ENCODE measurements at regions not wholly inside any gene's neighbourhood (a gene's known extent, or its start where the extent isn't known, plus 50 kb on each side); places are given as distances from the start of the nearest gene placed in this dataset.

GRCh38 chr16:86037999-86038925 is 139.3 kb downstream of the IRF8 start:
- peaks cover 8% of the 10 kb centered on the region for H3K4me1 Mint-ChIP-seq
- H3K27me3 Mint-ChIP-seq, result peaks cover 34% of the 10 kb centered on the region
- no peak for ATAC-seq

GRCh38 chr16:86038926-86039310 is 140.0 kb downstream of the IRF8 start:
- H3K9me3 Mint-ChIP-seq, result no peaks in the 10 kb centered on the region
- ATAC-seq, result peak; percentile 58
- peak in 1 of 2 donors; percentile 15 for DNase-seq
- H3K27ac Mint-ChIP-seq, result no peak overlapping the region
- H3K27me3 Mint-ChIP-seq, result peaks cover 34% of the 10 kb centered on the region
- peaks cover 8% of the 10 kb centered on the region for H3K4me1 Mint-ChIP-seq
- H3K4me3 Mint-ChIP-seq, result no peak overlapping the region

More at GRCh38 chr16:86037999-86038925, 139.3 kb downstream of the IRF8 start:
- H3K4me3 Mint-ChIP-seq, result no peak overlapping the region
- DNase-seq, result no peak
- no peak overlapping the region for H3K27ac Mint-ChIP-seq
- no peaks in the 10 kb centered on the region for H3K9me3 Mint-ChIP-seq

DNA sequence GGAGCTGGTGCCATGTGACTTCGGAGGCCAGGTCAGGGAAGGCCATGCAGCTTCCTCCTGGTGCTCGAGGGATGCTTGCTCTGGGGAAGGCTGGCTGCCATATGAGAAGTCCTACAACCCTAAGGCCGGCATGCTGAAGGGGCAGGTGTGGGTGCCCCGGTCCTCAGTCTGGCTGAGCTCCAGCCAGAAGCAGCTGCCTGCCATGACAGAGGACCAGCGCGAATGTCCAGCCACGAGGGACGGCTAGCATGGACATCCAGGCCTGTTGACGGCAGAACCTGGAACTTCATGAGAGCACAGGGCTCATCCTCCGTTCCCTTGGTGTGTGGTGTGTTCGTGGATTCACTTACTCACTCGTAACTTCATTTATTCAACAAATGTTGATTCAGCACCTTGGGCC is 140.6 kb downstream of the IRF8 start:
- no peak for DNase-seq
- Mint-ChIP-seq H3K27me3 (peaks cover 38% of the 10 kb centered on the region), H3K27ac (no peak overlapping the region), H3K9me3 (no peaks in the 10 kb centered on the region), H3K4me3 (no peak overlapping the region), H3K4me1 (peaks cover 14% of the 10 kb centered on the region)
- ATAC-seq, result no peak

- peaks cover 38% of the 10 kb centered on the region for H3K27me3 Mint-ChIP-seq
- H3K27ac Mint-ChIP-seq, result no peak overlapping the region
- H3K9me3 Mint-ChIP-seq, result no peaks in the 10 kb centered on the region
- DNase-seq (no peak), ATAC-seq (no peak)
- H3K4me3 Mint-ChIP-seq, result no peak overlapping the region
- peaks cover 23% of the 10 kb centered on the region for H3K4me1 Mint-ChIP-seq
Observed at GRCh38 chr16:86040496-86040895, 141.5 kb downstream of the IRF8 start.

GRCh38 chr16:86041215-86041614 is 142.3 kb downstream of the IRF8 start:
- no peak overlapping the region for H3K27ac Mint-ChIP-seq
- H3K9me3 Mint-ChIP-seq, result no peaks in the 10 kb centered on the region
- peaks cover 30% of the 10 kb centered on the region for H3K4me1 Mint-ChIP-seq
- ATAC-seq, result no peak
- DNase-seq, result no peak
- no peak overlapping the region for H3K4me3 Mint-ChIP-seq
- H3K27me3 Mint-ChIP-seq, result peaks cover 43% of the 10 kb centered on the region

DNA sequence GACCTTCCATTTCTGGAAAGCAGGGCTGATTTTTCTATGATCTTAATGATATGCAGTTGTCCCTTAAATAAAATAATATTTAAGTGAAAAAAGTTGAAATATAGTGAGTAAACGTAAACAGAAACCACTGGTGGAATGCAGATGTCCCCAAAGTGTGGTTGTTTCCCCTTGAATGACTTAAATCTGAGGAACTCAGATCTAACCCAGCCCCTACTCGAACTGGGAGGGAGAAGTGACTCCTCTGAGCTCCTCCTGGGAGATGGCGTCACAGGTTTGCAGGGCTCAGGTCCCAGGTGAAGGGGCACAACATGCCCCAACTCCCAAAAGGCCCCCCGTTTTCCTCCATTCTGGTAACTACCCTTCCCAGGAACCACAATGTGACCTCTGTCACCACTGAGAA is 142.8 kb downstream of the IRF8 start:
- H3K27me3 Mint-ChIP-seq, result peaks cover 49% of the 10 kb centered on the region
- ATAC-seq, result no peak
- no peaks in the 10 kb centered on the region for H3K9me3 Mint-ChIP-seq
- H3K4me3 Mint-ChIP-seq, result no peak overlapping the region
- H3K4me1 Mint-ChIP-seq, result peaks cover 35% of the 10 kb centered on the region
- no peak for DNase-seq
- H3K27ac Mint-ChIP-seq, result no peak overlapping the region

- no peak overlapping the region for H3K4me3 Mint-ChIP-seq
- H3K9me3 Mint-ChIP-seq, result no peaks in the 10 kb centered on the region
- no peak for DNase-seq
- no peak overlapping the region for H3K27ac Mint-ChIP-seq
- no peak for ATAC-seq
- peaks cover 36% of the 10 kb centered on the region for H3K4me1 Mint-ChIP-seq
- H3K27me3 Mint-ChIP-seq, result peaks cover 55% of the 10 kb centered on the region
Observed at GRCh38 chr16:86042393-86042792, 143.4 kb downstream of the IRF8 start.

- DNase-seq, result no peak
- Mint-ChIP-seq H3K4me3 (no peak overlapping the region), H3K4me1 (peaks cover 36% of the 10 kb centered on the region), H3K27ac (no peak overlapping the region), H3K9me3 (no peaks in the 10 kb centered on the region), H3K27me3 (peaks cover 63% of the 10 kb centered on the region)
- ATAC-seq, result no peak
Observed at GRCh38 chr16:86042996-86043725, 144.2 kb downstream of the IRF8 start.

GRCh38 chr16:86044241-86044671 is 145.3 kb downstream of the IRF8 start:
- peak; percentile 57 for ATAC-seq

DNA sequence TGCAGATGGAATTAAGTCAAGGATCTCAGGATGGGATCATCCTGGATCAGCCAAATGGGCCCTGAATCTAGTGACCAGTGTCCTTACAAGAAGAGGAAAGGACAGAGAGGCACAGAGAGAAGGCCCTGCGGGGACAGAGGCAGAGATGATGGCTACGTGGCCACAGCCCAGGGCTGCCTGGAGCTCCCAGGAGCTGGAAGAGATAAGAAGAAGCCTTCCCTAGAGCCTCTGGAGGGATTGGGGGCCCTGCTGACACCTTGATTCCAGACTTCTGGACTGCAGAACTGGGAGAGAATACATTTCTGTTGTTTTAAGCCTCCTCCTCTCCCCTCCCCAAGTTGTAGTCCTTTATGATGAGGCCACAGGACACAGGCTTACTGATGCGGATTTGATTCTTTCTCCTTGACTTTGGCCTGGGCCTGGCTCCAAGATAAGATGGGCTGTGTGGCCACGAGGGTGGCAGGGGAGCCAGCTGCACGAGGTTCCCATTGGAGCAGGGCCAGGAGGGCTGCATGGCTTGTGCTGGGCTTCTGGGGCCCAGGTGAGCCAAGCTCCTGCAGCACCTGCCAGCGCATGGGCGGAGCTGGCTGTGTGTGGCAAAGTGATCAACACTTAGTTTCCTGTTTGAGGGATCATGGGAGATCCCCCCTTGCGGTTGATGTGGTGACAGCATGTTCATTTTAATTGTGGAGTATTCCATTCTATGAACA is 146.1 kb downstream of the IRF8 start:
- H3K4me3 Mint-ChIP-seq, result peak overlapping the region in 1 of 2 donors; percentile 19

More at GRCh38 chr16:86044241-86044671, 145.3 kb downstream of the IRF8 start:
- H3K27ac Mint-ChIP-seq, result peak overlapping the region in 1 of 2 donors; percentile 90
- H3K27me3 Mint-ChIP-seq, result peaks cover 70% of the 10 kb centered on the region
- no peak overlapping the region for H3K4me3 Mint-ChIP-seq
- DNase-seq, result peak; percentile 46 to 55
- H3K9me3 Mint-ChIP-seq, result no peaks in the 10 kb centered on the region
- peaks cover 32% of the 10 kb centered on the region for H3K4me1 Mint-ChIP-seq

GRCh38 chr16:86045591-86045971 is 146.6 kb downstream of the IRF8 start:
- Mint-ChIP-seq H3K27ac (no peak overlapping the region), H3K27me3 (peaks cover 71% of the 10 kb centered on the region), H3K4me3 (no peak overlapping the region), H3K9me3 (no peaks in the 10 kb centered on the region), H3K4me1 (peaks cover 28% of the 10 kb centered on the region)
- no peak for DNase-seq
- no peak for ATAC-seq

More for the DNA sequence above, 146.1 kb downstream of the IRF8 start:
- no peaks in the 10 kb centered on the region for H3K9me3 Mint-ChIP-seq
- H3K27ac Mint-ChIP-seq, result peak overlapping the region in 1 of 2 donors; percentile 90
- DNase-seq, result peak; percentile 38 to 67
- peaks cover 28% of the 10 kb centered on the region for H3K4me1 Mint-ChIP-seq
- H3K27me3 Mint-ChIP-seq, result peaks cover 70% of the 10 kb centered on the region
- peak; percentile 89 for ATAC-seq

- Mint-ChIP-seq H3K27me3 (peaks cover 71% of the 10 kb centered on the region), H3K27ac (no peak overlapping the region), H3K4me3 (no peak overlapping the region), H3K9me3 (no peaks in the 10 kb centered on the region), H3K4me1 (peaks cover 28% of the 10 kb centered on the region)
- ATAC-seq, result no peak
- no peak for DNase-seq
Observed at GRCh38 chr16:86046026-86046425, 147.1 kb downstream of the IRF8 start.

DNA sequence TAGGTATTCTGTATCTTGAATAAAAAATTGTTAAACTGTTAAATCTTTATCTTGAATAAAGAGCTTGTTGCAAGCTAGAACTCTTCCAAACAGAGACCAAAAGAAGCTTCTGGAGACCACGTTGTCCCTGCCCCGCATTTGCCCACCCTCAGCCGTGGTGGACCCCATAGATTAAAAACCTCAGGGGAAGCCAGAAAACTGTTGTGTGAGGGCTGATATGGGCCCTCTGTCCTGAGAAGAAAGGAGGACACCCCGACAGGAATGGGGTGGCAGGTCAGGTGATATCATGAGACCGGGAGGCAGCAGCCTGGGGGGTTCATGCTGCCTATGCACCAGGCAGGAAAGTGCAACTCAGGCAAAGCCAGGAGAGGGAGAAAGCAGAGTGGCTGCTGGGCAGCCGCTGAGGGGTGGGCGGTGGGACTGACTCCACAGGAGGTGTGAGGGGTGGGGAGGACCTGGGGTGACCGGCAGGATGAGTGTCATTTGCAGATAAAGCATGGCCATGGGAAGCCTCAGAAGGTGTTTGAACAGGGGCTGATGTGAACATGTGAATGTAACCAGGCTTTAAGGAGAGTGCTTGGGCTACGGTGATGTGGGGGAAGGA is 147.8 kb downstream of the IRF8 start:
- Mint-ChIP-seq H3K27ac (peak overlapping the region in 1 of 2 donors; percentile 15), H3K27me3 (peaks cover 74% of the 10 kb centered on the region), H3K4me1 (peaks cover 28% of the 10 kb centered on the region), H3K9me3 (no peaks in the 10 kb centered on the region), H3K4me3 (no peak overlapping the region)
- DNase-seq (no peak), ATAC-seq (no peak)

GRCh38 chr16:86048221-86048620 is 149.3 kb downstream of the IRF8 start:
- peak overlapping the region in 1 of 2 donors; percentile 58 for H3K27ac Mint-ChIP-seq
- H3K27me3 Mint-ChIP-seq, result peaks cover 60% of the 10 kb centered on the region
- ATAC-seq (no peak), DNase-seq (no peak)
- no peaks in the 10 kb centered on the region for H3K9me3 Mint-ChIP-seq
- no peak overlapping the region for H3K4me3 Mint-ChIP-seq
- H3K4me1 Mint-ChIP-seq, result peaks cover 28% of the 10 kb centered on the region
